GM18520 (cell line): ENCODE measurements at regions not wholly inside any gene's neighbourhood (a gene's known extent, or its start where the extent isn't known, plus 50 kb on each side); places are given as distances from the start of the nearest gene placed in this dataset.
A peak's percentile ranks its signal among the peaks of the same experiment; 100 is the strongest.

Experiments used
- ATAC-seq: cut with Tn5 transposase; IDR thresholded peaks from one replicate; pipeline ENCODE4 v1.9.1; 2021; ENCODE audit not compliant: unreplicated experiment

DNA sequence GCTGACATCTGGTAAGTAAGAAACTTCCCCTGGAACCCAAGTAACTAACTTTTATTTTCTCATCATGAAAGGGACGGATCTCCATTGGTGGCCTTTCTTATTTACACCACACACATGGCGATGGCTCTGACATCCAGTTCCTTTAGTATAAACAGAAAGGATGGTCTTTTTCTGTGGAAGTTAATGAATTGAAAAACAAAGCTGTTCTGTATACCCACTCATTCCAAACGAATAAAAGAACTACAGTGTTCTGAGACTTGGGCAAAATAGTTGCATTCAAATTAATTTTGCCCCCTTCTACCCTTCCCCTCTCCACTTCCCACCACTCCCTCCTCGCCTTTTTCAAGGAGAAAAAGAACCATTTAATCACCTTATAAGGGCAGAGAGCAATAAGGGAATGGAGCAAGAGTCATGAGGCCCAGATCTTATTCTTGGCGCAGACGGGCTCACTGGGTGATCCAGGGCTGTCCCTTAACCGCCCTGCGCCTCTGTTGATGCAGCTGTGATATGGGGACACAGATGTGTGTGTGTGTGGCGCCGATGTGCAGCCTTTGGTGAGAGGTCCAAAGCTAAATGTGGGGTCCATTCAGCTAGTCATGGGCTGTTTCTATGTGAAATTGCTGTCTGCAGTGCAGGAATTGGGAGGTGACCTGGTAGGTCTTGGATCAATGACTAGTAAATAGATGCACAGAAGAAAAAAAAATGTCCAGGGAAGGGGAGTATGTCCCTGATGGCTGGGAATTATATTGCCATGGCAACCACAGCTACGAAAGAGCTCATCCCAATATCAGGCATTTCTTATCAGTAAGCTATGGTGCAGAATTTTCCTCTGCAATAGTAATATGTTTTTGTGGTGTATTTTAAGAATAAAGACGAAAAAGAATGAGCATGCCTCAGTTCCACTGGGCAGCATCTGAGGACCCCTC, 141.5 kb upstream of the ERCC6L2 start:
- no peak for ATAC-seq

DNA sequence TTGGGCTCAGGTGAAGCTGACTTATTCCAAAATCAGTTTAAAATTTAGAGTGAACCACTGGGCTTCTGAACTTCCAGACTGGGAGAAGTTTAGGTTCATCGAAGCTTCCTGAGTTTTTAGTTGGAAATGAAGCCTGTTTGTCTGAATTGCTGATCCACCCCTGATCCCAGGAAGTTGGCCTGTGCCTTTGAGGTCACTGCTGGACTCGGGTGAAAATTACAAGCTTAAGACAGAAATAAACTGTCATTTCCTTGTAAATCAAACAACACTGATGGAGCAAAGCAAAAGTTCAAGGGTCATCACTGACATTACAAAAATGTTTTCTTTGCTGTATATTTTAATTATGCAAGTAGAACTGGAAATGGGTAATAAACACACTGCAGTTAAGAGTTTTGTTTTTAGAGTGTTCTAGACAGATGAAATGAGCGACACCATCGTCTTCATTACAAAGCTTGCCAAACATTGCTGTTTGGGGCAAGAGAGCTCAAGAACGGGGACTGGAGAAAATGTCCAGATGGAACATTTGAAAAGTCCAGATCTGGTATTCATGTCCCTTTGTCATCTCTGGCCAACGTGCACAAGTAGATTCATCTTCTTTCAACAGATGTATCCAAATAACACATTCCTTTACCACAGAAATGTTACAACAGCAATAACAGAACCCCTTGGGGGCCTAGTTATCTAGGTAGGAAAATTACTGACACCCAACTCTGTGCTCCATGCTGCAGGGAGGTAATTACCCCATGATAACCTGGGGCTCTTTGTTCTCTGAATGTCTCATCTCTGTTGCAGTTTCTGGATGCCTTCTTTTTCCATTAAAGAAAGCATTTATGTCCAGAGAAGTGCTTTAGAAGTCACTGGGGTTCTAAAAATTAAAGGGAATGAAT, 142.4 kb upstream of the ERCC6L2 start:
- no peak for ATAC-seq

DNA sequence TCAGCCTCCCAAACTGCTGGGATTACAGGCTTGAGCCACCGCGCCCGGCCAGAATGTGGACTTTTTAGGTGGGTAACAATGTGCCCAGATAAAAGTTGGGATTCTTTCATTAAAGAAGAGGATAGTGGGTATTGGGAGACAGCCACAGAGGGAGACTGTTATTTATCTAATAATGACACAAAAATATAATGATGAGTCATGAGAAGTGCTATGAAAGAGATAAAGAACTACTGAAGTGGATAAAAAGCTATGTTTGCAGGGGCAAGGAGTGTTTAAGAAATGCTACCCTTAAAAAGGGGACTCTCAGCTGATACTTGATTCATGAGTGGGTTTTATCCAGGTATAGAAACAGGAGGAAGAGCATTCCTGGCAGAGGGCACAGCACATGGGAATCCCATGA, 143.6 kb upstream of the ERCC6L2 start:
- no peak for ATAC-seq

DNA sequence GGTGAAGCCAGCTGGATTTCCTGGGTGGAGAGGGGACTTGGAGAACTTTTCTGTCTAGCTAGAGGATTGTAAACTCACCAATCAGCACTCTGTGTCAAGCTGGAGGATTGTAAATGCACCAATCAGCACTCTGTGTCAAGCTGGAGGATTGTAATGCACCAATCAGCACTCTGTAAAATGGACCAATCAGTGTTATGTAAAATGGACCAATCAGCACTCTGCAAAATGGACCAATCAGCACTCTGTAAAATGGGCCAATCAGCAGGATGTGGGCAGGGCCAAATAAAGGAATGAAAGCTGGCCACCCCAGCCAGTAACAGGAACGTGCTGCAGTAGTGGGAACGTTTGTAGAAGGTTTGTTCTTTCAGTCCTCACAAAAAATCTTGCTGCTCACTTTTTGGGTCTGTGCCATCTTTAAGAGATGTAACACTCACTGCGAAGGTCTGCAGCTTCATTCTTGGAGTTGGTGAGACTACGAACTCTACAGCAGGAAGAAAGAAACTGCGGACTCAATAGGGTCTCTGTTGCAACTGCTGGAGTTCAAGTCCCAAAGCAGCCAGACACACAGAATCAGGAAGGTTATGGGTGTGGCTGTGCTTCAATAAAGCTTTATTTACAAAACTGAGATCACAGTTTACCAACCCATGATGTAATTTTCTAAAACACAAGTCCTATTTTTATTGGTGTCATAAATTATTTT, 145.7 kb upstream of the ERCC6L2 start:
- no peak for ATAC-seq

DNA sequence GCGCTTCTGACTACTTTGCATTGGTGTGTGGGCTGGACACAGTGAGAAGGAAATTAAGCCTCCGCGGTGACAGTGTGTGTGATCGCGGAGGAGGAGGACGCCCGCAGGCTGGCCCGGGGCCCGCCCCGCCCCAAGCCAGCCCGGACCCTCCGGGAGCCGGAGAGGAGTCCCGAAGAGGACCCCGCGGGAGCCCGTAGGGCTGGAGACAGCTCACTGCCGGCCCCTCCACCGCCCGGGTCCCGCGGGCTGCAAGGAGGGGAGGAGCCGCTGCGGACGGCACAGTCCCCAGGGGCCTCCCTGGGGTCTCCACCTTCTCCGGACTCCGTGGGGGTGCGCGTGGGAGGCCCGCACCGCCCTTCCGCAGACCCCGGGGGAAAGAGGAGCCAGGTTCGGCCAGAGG, 146.4 kb upstream of the ERCC6L2 start:
- ATAC-seq, result no peak

DNA sequence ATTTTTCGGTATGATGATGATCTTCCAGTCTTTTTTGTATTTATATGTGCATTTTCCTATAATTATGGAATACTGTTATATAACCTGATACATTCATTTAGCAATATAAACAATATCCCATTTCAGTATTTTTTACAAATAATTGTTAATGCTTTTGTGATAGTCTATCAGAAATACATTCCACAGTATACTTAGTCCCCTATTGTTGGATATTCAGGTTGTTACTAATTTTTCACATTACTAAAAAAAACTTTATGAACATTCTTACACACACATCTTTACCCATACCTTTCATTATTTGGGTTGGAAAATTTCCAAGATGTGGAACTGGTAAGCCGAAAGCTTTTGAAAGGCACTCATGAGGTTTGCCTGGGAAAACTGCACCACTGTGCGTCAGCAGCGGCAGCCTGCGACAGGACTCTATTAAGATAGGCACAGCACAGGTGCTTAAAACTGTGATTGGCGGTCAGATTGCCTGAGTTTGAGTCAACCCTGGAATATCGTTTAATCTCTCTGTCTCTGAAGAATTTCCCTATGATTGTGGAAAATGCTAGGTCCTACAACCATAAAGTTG, 147.5 kb upstream of the ERCC6L2 start:
- ATAC-seq, result no peak

DNA sequence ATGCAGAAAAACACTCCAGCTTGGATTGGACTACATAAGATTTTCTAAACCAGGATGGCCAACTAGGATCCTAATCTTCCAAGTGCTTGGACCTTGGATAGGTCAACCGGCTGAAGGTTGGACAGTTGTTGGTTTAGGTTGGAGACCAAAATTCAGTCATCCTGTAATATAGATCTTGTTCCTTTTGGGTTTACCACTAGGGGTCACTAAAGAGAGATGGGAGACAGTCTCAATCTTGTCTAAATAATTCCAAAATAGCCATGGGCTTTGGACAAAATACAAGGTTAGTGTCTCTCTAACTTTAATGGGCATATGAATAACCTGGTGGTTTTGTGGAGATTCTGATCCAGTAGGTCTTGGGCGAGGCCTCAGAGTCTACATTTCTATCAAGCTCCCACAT, 148.7 kb upstream of the ERCC6L2 start:
- no peak for ATAC-seq

DNA sequence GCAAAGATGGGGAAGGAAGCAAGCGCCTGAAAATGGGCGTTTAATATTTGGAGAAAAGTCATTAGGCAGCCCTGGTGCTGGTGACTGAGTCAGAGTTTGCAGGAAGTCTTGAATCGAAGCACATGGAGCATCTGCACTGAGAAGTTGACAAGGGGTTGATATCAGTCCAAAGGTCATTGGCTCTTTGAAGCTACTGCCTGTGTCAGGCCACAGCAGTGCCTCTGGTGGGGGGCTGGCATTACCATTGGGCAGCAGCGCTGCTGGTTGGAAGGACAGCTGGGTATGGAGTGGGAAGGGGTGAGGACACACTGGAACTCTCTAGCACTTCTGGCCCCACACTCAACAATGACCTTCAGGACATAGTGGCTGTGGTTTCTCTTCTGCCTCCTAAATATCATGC, 150.4 kb upstream of the ERCC6L2 start:
- ATAC-seq, result peak; percentile 5

DNA sequence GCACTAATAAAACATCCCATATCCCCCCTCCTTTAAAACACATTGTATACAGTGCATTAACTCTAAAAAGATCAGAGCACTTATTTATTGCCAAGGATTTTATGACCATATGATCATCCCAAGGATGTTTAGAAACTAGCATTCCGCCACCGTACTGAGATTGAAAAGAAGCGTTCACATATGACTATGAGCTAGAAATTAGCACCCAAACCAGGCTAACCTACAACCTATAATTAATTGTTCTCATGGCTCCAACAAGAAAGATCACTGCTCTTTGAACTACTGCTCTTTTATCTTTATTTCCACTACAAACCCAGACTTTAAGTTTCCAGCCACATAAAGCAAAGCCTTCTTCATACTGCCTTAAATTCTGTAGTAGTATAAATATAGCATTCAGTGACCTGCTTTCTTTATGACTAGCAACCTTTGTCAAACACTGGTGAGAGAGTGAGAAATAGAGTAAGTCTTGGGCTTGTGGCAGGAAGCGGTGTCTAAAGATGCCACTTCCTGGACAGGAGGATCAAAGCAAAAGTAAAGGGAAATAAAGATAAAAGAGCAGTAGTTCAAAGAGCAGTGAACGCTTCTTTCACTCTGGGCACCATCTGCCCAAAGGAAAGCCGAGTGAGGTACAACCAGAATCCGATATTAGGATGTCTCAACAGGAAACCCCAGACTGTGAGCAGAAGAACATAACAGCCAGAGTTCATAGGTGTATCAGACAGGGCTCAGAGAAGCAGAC, 151.1 kb upstream of the ERCC6L2 start:
- ATAC-seq, result peak; percentile 81

DNA sequence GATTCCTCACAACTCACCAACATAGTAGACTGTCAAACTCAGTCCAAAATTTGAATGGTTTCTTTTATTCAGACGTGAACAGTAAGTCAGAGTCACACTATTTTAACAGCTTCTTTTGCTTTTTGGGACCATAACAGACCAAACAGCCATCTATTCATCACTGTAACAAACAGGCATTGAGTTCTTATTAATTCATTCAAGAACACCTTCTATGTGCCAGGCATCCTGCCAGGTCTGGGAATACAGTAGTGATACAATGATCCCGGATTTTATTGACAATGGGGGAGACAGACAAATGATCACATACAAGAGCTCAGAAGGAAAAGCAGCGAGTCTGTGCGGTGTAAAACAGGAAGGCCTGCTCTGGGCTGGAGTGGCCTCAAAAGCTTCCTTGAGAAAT, 153.3 kb upstream of the ERCC6L2 start:
- no peak for ATAC-seq

DNA sequence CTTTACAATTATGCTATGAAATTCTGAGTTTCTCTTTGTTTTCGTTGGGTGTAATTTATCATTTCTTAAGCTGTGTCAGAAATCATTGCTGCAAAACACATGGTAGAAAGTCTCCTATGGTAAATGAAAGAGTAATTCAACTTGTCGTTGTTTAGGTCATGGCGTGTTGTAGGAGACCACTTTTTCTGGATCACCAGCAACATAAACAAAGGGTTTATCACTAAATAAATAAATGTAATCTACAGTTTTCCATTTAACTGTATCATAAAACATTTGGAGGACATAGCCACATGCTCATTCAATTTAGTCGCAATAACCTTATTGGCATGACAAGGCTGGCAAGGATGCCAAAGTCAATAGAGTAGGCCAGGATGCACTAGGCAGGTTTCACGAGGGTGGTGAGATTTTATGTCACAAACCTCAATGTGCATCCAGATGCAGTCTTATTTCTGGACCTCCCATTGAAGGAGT, 154.4 kb upstream of the ERCC6L2 start:
- ATAC-seq, result no peak

DNA sequence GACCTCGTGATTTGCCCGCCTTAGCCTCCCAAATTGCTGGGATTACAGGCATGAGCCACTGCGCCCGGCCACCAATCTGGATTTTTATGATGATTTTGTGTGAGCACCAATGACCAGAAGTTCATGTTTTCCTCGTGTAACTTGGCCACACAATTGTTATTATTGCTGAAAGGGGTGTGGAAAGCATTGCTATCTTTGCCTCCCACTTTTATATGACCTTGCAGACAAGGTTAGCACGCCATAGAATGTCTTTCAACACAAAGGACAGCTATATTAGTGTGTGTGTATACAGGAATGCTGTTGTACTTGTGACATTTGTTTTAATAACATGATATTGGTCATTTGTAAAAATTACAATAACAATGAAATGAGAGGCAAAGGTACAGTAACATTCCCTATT, 155.0 kb upstream of the ERCC6L2 start:
- ATAC-seq, result no peak

DNA sequence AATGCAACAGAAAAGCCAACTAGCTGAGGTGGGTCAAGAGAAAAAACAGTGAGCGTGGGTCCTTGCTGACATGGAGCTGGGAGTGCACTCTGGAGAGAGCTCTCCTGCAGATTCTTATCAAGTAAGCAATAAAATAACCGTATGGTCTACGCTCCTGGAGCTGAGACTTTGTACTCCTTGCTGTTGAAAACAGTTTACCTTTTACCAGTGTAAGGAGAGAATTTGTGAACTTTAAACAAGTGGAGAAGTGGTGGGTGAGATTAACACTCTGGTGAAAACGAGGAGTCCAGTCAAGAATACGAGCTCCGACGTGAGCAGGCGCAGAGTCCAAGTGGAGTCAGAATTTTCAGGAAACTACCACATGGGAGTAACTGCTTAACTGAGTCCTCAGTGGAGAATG, 156.1 kb upstream of the ERCC6L2 start:
- ATAC-seq, result no peak

DNA sequence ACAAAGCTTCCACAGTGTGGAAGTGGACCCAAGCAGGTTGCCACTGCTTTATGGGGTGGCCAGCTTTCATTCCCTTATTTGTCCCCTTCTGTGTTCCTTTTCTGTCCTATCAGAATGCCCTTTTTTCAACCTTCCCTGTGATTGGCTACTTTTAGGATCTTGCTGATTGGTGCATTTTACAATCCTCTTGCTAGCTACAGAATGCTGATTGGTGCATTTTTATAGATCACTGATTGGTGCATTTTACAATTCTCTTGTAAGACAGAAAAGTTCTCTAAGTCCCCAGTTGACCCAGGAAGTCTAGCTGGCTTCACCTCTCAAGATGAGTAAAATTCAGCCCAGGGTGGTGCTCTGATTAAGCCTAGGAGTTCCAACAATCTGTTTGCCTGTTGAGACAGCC, 157.2 kb upstream of the ERCC6L2 start:
- ATAC-seq, result no peak

DNA sequence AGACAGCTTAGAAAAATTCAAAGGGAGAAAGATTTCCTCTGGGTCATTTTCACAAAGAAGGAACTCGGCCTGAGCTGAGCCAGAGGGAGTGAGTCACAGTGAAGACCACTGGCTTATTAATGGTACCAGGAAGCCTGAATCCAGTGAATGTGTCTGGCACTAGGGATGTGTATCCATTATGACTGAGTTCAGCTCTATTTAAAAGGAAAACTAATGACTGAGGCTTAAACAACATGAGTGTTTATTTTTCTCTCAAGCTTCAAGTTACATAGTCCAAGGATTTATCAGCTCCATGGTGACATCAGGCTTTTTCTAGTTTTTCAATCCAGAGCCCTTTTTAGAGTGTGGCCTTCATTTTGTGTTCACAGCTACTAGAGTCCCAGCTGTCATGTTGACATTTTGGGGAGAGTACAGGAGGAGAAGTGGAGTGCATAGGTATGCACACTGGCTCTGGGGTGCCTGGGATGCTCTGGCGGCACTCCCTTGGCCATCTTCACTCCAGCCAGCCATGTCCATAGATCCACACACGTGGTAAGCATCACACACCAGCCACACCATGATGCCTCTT, 159.5 kb upstream of the ERCC6L2 start:
- ATAC-seq, result no peak

DNA sequence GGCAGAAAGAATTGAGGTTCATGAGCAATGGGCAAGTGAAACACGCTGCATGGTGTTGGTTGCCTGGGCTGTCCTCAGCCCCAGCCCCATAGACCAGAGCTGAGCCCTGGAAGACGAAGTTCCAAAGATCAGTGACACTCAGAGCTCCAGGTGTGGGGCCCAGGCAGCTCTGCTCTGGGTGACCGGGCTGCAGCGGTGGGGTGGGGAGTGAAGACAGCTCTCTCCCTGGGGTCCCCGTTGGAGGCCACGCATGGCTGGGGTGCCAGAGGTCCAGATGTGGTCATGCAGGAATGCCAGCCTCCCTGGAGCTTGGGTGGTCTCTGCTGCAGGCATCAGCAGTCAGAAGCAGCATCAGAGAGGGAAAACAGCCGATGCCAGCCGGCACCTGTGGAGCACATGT, 165.0 kb upstream of the ERCC6L2 start:
- ATAC-seq, result no peak

DNA sequence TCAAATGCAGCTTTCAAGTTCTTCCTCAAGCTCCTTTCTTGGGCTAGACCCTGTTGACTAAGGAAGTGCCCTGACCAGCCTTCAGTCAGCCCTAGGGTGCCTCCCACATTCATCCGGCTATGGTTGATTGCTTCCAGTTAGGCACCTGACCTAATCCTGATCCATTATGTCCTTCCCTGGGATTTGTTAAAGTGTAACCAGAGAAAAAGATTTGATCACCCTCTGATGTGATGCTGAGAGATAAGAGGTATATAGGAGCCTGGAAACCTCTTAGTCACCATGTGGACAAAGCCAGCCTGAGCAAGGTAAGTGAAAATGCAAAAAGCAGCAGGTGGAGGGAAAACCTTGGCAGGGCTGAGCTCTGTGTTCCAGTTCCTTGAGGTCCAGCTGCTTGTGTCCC, 178.8 kb upstream of the ERCC6L2 start:
- ATAC-seq, result no peak

DNA sequence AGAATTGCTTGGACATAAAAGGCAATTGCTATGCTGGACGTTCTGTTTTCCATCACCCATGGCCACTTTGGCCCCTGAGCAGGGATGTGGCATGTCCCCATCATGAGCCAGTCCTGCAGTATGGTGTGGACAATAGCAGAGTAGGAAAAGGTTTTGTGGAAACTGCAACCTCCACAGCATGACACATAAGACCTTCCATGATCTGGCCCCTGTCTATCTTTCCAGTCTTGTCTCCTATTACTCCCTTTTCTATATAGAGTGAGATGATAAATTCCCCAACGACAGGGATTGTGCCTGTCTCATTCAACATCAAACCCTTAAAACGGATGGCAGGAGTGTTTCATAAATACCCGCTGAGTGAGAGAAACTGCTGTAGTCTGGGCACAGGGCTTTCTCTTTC, 174.7 kb upstream of the PTCH1 start:
- ATAC-seq, result no peak

DNA sequence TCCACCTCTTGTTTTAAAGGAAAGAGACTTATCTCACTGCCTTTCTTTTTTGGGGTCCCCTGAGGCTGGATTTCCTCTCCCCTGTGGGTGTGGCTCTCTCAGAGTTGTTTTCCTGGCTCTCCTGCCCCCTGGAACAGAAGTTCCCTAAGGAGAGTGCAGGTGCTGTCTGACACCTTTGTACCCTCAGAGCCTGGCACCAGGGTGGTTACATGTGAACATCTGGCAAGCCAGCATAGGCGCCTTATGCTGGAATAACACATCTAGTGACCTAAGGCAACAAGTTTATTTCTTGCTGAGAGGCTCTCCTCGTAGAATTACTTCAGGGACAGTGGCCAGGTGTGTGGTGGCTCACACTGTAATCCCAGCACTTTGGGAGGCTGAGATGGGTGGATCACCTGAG, 172.9 kb upstream of the PTCH1 start:
- no peak for ATAC-seq

DNA sequence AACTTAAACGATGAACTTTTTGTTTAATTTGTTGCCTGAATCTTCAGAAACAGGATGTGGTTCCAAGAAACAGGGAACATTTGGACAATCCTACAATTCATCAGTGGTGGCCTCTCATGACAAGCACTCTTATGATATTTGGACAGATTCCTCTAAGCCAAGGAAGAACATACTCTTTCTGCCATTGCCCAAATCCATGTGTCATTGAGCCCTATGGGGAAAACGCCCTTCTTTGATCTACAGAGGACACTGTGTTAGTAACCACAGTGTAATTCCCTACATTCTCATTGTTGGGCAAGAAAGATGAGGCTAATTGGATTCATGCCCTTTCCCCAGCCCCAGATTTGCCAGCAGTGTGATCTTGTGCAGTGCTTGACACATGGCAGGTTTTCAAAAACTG, 167.7 kb upstream of the PTCH1 start:
- no peak for ATAC-seq
